ENCODE measurements at regions not wholly inside any gene's neighbourhood (a gene's known extent, or its start where the extent isn't known, plus 50 kb on each side); places are given as distances from the start of the nearest gene placed in this dataset.
"Not testable (repeated sequence)": the region's sequence is repeated elsewhere in the genome, so short reads cannot be mapped to it uniquely, and the experiment has no call there.

DNA sequence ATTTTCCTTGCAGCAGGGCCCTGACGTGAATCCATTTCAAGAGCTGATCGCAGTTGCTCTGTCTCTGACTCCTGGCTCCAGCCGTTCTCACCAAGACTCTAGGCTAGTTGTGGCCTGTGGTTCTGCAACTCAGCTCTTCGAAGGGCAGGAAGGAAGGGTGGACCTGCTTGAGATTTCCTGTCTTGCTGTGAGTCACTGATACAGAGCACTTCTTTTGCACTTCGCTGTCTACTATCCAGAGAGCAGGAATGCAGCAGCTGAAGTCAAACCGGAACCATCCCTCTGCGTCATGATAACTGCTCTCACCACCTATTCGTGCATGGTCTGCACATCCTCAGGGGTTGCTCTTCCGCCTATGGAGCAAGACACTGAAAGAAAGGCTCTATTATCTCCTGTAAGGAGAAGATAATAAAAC lies 59.7 kb downstream of the RAP2B start:
- Histone ChIP-seq H3K9me3 (no peaks in the 10 kb centered on the region), H3K27me3 (no peaks in the 10 kb centered on the region), H3K4me1 (no peaks in the 10 kb centered on the region), H3K36me3 (no peaks in the 10 kb centered on the region), H3K27ac (peak overlapping the region in 1 of 2 donors; percentile 58), H3K4me3 (no peak overlapping the region)
- DNase-seq (ENCODE audit: low spot score in 2 of 2): peak in 1 of 2 donors; percentile 26
- peak; percentile 14 to 34 (median 22) for TF ChIP-seq POLR2AphosphoS5 (IDR thresholded peaks at IDR 0.05)
- TF ChIP-seq, protein P1, sequence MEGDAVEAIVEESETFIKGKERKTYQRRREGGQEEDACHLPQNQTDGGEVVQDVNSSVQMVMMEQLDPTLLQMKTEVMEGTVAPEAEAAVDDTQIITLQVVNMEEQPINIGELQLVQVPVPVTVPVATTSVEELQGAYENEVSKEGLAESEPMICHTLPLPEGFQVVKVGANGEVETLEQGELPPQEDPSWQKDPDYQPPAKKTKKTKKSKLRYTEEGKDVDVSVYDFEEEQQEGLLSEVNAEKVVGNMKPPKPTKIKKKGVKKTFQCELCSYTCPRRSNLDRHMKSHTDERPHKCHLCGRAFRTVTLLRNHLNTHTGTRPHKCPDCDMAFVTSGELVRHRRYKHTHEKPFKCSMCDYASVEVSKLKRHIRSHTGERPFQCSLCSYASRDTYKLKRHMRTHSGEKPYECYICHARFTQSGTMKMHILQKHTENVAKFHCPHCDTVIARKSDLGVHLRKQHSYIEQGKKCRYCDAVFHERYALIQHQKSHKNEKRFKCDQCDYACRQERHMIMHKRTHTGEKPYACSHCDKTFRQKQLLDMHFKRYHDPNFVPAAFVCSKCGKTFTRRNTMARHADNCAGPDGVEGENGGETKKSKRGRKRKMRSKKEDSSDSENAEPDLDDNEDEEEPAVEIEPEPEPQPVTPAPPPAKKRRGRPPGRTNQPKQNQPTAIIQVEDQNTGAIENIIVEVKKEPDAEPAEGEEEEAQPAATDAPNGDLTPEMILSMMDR (IDR thresholded peaks at IDR 0.05): no peak
- intact Hi-C loops (cut with DNase I; ENCODE audit: low total_unique reads): no loop called here

GRCh38 chr3:153226877-153227276 lies 64.9 kb downstream of the RAP2B start:
- H3K27ac ChIP-seq; DNase-seq (ENCODE audit: low spot score in 2 of 2); H3K9me3 ChIP-seq; H3K4me3 ChIP-seq; intact Hi-C loops (cut with DNase I; ENCODE audit: low total_unique reads); H3K4me1 ChIP-seq; H3K36me3 ChIP-seq; H3K27me3 ChIP-seq: not testable (repeated sequence)

- intact Hi-C loops (cut with DNase I; ENCODE audit: low total_unique reads); H3K27ac ChIP-seq; H3K9me3 ChIP-seq; H3K4me1 ChIP-seq; H3K27me3 ChIP-seq; DNase-seq (ENCODE audit: low spot score in 2 of 2); H3K36me3 ChIP-seq; H3K4me3 ChIP-seq: not testable (repeated sequence)
These were observed 68.4 kb downstream of the RAP2B start for GRCh38 chr3:153230427-153230826.

DNA sequence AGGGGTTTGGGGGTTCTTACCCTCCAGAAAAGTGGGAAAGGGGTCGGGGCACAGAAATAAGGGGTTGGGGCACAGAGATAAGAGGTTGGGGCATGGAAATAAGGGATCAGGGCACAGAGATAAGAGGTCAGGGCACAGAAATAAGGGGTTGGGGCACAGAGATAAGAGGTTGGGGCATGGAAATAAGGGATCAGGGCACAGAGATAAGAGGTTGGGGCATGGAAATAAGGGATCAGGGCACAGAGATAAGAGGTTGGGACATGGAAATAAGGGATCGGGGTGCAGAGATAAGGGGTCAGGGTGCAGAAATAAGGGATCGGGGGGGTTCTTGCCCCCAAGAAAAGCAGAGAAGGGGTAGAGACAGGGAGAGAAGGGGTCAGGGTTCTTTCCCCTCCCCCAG lies 69.2 kb downstream of the RAP2B start:
- H3K9me3 ChIP-seq, H3K27me3 ChIP-seq, H3K4me1 ChIP-seq: not testable (repeated sequence)

DNA sequence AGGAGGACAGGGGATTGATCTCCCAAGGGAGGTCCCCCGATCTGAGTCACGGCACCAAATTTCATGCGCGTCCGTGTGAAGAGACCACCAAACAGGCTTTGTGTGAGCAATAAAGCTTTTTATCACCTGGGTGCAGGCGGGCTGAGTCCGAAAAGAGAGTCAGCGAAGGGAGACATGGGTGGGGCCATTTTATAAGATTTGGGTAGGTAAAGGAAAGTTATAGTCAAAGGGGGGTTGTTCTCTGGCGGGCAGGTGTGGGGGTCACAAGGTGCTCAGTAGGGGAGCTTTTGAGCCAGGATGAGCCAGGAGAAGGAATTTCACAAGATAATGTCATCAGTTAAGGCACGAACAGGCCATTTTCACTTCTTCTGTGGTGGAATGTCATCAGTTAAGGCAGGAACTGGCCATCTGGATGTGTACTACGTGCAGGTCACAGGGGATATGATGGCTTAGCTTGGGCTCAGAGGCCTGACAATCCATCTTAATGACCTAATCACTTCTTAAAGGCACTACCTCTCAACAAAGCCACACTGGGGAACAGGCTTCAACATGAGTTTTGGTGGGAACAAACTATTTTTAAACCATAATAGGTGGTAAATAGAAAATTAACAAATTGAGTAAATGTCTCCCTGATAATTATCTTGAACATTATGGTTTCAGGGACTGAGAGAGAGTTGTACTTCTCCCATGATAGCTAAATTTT lies 70.2 kb downstream of the RAP2B start:
- not testable (repeated sequence) for H3K27ac ChIP-seq

More for the DNA sequence above, 69.2 kb downstream of the RAP2B start:
- H3K36me3 ChIP-seq; intact Hi-C loops (cut with DNase I; ENCODE audit: low total_unique reads); H3K27ac ChIP-seq; H3K4me3 ChIP-seq; DNase-seq (ENCODE audit: low spot score in 2 of 2): not testable (repeated sequence)

DNA sequence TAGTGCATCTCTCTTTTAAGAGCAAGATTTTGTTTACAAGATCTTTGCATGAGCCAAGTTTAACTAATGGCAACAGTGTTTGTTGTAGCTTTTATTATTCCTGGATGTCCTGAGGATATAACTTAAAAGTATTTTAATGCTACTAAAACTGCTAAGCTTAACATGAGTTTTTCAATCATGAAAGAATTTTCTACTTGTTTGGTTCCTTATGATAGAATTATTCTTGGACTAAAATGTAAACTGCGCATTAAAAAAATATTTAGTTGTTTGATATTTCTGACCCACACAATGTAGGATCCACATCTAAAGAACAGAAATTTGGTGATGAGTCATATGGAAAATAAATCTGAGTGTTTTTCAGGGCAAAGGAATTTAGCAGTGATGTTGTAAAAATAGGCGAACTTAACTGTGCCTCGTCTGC lies 70.8 kb downstream of the RAP2B start:
- H3K4me3 ChIP-seq: no peak overlapping the region
- no peaks in the 10 kb centered on the region for H3K4me1 ChIP-seq
- H3K27me3 ChIP-seq: no peaks in the 10 kb centered on the region
- no peaks in the 10 kb centered on the region for H3K9me3 ChIP-seq
- intact Hi-C loops (cut with DNase I; ENCODE audit: low total_unique reads): no loop called here
- H3K27ac ChIP-seq: no peak overlapping the region
- TF ChIP-seq, protein P1 (IDR thresholded peaks at IDR 0.05): no peak
- no peak for TF ChIP-seq POLR2AphosphoS5 (IDR thresholded peaks at IDR 0.05)
- TF ChIP-seq POLR2A (IDR thresholded peaks at IDR 0.05): no peak
- no peak for DNase-seq (ENCODE audit: low spot score in 2 of 2)
- no peaks in the 10 kb centered on the region for H3K36me3 ChIP-seq

More for the DNA sequence above, 70.2 kb downstream of the RAP2B start:
- H3K9me3 ChIP-seq; DNase-seq (ENCODE audit: low spot score in 2 of 2); H3K27me3 ChIP-seq; intact Hi-C loops (cut with DNase I; ENCODE audit: low total_unique reads); H3K4me1 ChIP-seq; H3K4me3 ChIP-seq; H3K36me3 ChIP-seq: not testable (repeated sequence)

DNA sequence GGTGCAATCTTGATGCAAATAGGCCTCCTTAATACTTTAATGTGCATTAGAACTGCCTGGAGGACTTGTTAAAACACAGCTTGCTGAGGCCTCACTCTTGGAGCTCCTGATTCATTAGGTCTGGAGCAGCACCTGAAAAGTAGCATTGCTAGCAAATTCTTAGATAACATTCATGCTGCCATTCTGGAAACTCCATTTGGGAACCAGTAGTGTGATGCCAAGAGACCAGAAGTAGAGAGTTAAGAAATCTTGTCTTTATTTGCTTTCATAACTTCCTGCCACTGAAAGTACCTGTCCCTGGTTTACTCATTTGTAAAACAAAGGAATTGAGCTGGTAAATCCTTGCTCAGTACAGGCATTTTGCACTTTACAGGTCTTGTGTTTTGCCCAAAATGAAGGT lies 72.0 kb downstream of the RAP2B start:
- Histone ChIP-seq H3K36me3 (no peaks in the 10 kb centered on the region), H3K9me3 (no peaks in the 10 kb centered on the region), H3K4me3 (no peak overlapping the region), H3K27me3 (no peaks in the 10 kb centered on the region), H3K4me1 (no peaks in the 10 kb centered on the region), H3K27ac (no peak overlapping the region)
- DNase-seq (ENCODE audit: low spot score in 2 of 2): no peak
- intact Hi-C loops (cut with DNase I; ENCODE audit: low total_unique reads): no loop called here
- no peak for TF ChIP-seq POLR2AphosphoS5 (IDR thresholded peaks at IDR 0.05)
- no peak for TF ChIP-seq POLR2A (IDR thresholded peaks at IDR 0.05)
- TF ChIP-seq, protein P1 (IDR thresholded peaks at IDR 0.05): no peak

Measured in breast epithelium (tissue), 4 donors.